OCI-LY1 (cell line): ENCODE measurements at regions not wholly inside any gene's neighbourhood (a gene's known extent, or its start where the extent isn't known, plus 50 kb on each side); places are given as distances from the start of the nearest gene placed in this dataset.

Experiments
- H2AFZ ChIP-seq: fragments of 200-600 bp; sonication (generic), shearing (Covaris generic); 2 replicates; pipeline ENCODE4 v1.6.0; 2014; ENCODE audit warnings: antibody characterized with exemption, mild to moderate bottlenecking, low read length
- H3F3A ChIP-seq: fragments of 200-600 bp; sonication (generic), shearing (Covaris generic); 2 replicates; pipeline ENCODE4 v1.6.0; 2014; ENCODE audit warnings: mild to moderate bottlenecking, antibody characterized with exemption, low read length, moderate library complexity; ENCODE audit not compliant: insufficient read depth
- H3K27ac ChIP-seq: fragments of 200-600 bp; sonication (generic); 2 replicates; pipeline ENCODE4 v1.5.1; 2014; ENCODE audit warnings: low read length, mixed run types, mild to moderate bottlenecking, low read depth; ENCODE audit not compliant: poor library complexity, severe bottlenecking
- H3K27me3 ChIP-seq: fragments of 200-600 bp; sonication (generic); 2 replicates; pipeline ENCODE4 v1.6.0; 2014; ENCODE audit warnings: antibody characterized with exemption, mild to moderate bottlenecking, low read length, moderate library complexity; ENCODE audit not compliant: insufficient read depth
- H3K36me3 ChIP-seq: fragments of 200-600 bp; sonication (generic); 2 replicates; pipeline ENCODE4 v1.6.1; 2014; ENCODE audit warnings: mild to moderate bottlenecking, antibody characterized with exemption, low read length, moderate library complexity, mixed read lengths; ENCODE audit not compliant: insufficient read depth
- H3K4me1 ChIP-seq: fragments of 200-600 bp; sonication (generic); 2 replicates; pipeline ENCODE4 v1.5.1; 2014; ENCODE audit warnings: mild to moderate bottlenecking, low read length, moderate library complexity; ENCODE audit not compliant: insufficient read depth, severe bottlenecking
- H3K4me2 ChIP-seq: fragments of 200-600 bp; sonication (generic), shearing (Covaris generic); 2 replicates; pipeline ENCODE4 v1.6.1; 2014; ENCODE audit warnings: low read length
- H3K4me3 ChIP-seq: fragments of 200-600 bp; sonication (generic); 2 replicates; pipeline ENCODE4 v1.5.1; 2014; ENCODE audit warnings: low read length, low read depth, mild to moderate bottlenecking, mixed read lengths; ENCODE audit not compliant: poor library complexity, severe bottlenecking
- H3K79me2 ChIP-seq: fragments of 200-600 bp; shearing (Covaris generic); 2 replicates; pipeline ENCODE4 v1.6.1; 2016; ENCODE audit warnings: mixed run types, low read length, mixed read lengths; ENCODE audit not compliant: insufficient read depth
- H3K9ac ChIP-seq: fragments of 200-600 bp; sonication (generic), shearing (Covaris generic); 2 replicates; pipeline ENCODE4 v1.6.1; 2014; ENCODE audit warnings: mild to moderate bottlenecking, low read length, mixed read lengths
- H3K9me2 ChIP-seq: fragments of 200-600 bp; sonication (generic), shearing (Covaris generic); 2 replicates; pipeline ENCODE4 v1.6.1; 2014; ENCODE audit warnings: low read depth, mild to moderate bottlenecking, low read length, mixed read lengths
- H3K9me3 ChIP-seq: fragments of 200-600 bp; shearing (Covaris generic); 2 replicates; pipeline ENCODE4 v1.6.1; 2014; ENCODE audit warnings: low read length, mixed read lengths
- H4K20me1 ChIP-seq: fragments of 200-600 bp; sonication (generic), shearing (Covaris generic); 2 replicates; pipeline ENCODE4 v1.6.0; 2016; ENCODE audit warnings: mild to moderate bottlenecking, low read length; ENCODE audit not compliant: insufficient read depth
- EZH2 ChIP-seq: fragments of 200-600 bp; sonication (generic), shearing (Covaris generic); IDR thresholded peaks from 2 replicates; pipeline ENCODE4 v1.8.0; 2017; ENCODE audit warnings: borderline replicate concordance, mixed run types, mild to moderate bottlenecking, antibody characterized with exemption, low read length, moderate library complexity, mixed read lengths
- TF ChIP-seq, protein P1 (sequence below): fragments of 200-600 bp; sonication (generic), shearing (Covaris generic); IDR thresholded peaks from 2 replicates; pipeline ENCODE4 v1.5.1; 2017; ENCODE audit warnings: mild to moderate bottlenecking, antibody characterized with exemption, low read length, moderate library complexity, mixed read lengths

DNA sequence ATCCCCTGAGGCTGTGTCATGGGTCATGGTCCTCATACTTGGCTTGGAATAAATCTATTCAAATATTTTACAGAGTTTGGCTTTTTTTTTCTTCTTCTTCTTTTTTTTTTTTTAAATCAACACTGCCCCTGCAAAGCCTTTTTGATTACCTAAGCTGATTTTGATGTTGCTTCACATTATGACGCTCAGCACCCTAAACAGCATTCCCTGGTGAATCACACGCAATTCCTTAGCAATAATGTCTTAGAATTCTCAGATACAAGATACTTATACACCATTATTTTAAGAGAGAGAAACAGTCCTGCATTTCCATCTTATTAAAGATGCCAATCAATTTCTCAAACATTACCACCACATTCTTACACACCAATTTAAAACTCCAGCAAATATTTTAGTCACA is 323.7 kb upstream of the IGFBP3 start:
- H3F3A ChIP-seq: no peaks in the 10 kb centered on the region
- no peak overlapping the region for H2AFZ ChIP-seq
- no peaks in the 10 kb centered on the region for H3K36me3 ChIP-seq
- no peak overlapping the region for H3K9ac ChIP-seq
- H3K4me1 ChIP-seq: no peaks in the 10 kb centered on the region
- no peak overlapping the region for H3K4me2 ChIP-seq
- no peaks in the 10 kb centered on the region for H3K9me3 ChIP-seq
- H4K20me1 ChIP-seq: no peaks in the 10 kb centered on the region
- H3K4me3 ChIP-seq: no peak overlapping the region
- no peaks in the 10 kb centered on the region for H3K9me2 ChIP-seq
- H3K79me2 ChIP-seq: no peaks in the 10 kb centered on the region
- no peak overlapping the region for H3K27ac ChIP-seq
- no peaks in the 10 kb centered on the region for H3K27me3 ChIP-seq
- no peak for TF ChIP-seq EZH2
- TF ChIP-seq, protein P1, sequence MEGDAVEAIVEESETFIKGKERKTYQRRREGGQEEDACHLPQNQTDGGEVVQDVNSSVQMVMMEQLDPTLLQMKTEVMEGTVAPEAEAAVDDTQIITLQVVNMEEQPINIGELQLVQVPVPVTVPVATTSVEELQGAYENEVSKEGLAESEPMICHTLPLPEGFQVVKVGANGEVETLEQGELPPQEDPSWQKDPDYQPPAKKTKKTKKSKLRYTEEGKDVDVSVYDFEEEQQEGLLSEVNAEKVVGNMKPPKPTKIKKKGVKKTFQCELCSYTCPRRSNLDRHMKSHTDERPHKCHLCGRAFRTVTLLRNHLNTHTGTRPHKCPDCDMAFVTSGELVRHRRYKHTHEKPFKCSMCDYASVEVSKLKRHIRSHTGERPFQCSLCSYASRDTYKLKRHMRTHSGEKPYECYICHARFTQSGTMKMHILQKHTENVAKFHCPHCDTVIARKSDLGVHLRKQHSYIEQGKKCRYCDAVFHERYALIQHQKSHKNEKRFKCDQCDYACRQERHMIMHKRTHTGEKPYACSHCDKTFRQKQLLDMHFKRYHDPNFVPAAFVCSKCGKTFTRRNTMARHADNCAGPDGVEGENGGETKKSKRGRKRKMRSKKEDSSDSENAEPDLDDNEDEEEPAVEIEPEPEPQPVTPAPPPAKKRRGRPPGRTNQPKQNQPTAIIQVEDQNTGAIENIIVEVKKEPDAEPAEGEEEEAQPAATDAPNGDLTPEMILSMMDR: no peak

DNA sequence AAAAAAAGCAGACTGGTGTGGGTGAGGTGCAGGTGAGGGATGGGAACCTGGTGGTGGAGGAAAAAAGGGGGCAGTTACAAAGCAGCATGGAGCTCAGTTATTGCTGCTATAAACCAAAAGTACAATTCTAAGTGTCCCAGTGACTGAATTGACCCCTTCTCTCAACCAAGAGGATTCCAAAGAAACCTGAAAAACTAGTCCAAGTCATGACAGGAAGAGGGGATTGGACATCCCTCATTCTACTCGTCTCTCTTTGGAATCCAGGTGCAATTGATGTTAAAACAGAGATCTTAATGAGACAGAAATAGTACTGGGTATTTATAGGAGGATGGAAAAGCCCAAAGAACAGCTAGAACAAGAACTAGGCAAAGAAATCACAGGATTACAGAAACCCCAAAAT is 322.3 kb upstream of the IGFBP3 start:
- Histone ChIP-seq H3K9me2 (no peaks in the 10 kb centered on the region), H3K27me3 (no peaks in the 10 kb centered on the region), H3F3A (no peaks in the 10 kb centered on the region), H3K9me3 (no peaks in the 10 kb centered on the region), H3K36me3 (no peaks in the 10 kb centered on the region), H3K79me2 (no peaks in the 10 kb centered on the region), H3K4me1 (no peaks in the 10 kb centered on the region), H3K27ac (no peak overlapping the region), H4K20me1 (no peaks in the 10 kb centered on the region), H3K4me2 (no peak overlapping the region), H2AFZ (no peak overlapping the region), H3K9ac (no peak overlapping the region), H3K4me3 (no peak overlapping the region)
- no peak for TF ChIP-seq EZH2
- TF ChIP-seq, protein P1: no peak

GRCh38 chr7:46239846-46240245 is 318.8 kb upstream of the IGFBP3 start:
- no peaks in the 10 kb centered on the region for H3K27me3 ChIP-seq
- H3K9me2 ChIP-seq: no peaks in the 10 kb centered on the region
- H3K4me3 ChIP-seq: no peak overlapping the region
- no peaks in the 10 kb centered on the region for H3K4me1 ChIP-seq
- no peak overlapping the region for H3K9ac ChIP-seq
- H3K36me3 ChIP-seq: no peaks in the 10 kb centered on the region
- H2AFZ ChIP-seq: no peak overlapping the region
- H4K20me1 ChIP-seq: no peaks in the 10 kb centered on the region
- TF ChIP-seq, protein P1: no peak
- no peak for TF ChIP-seq EZH2
- H3K79me2 ChIP-seq: no peaks in the 10 kb centered on the region
- H3K27ac ChIP-seq: no peak overlapping the region
- H3F3A ChIP-seq: no peaks in the 10 kb centered on the region
- no peak overlapping the region for H3K4me2 ChIP-seq
- no peaks in the 10 kb centered on the region for H3K9me3 ChIP-seq
